ENCODE measurements at regions not wholly inside any gene's neighbourhood (a gene's known extent, or its start where the extent isn't known, plus 50 kb on each side); places are given as distances from the start of the nearest gene placed in this dataset.

DNA sequence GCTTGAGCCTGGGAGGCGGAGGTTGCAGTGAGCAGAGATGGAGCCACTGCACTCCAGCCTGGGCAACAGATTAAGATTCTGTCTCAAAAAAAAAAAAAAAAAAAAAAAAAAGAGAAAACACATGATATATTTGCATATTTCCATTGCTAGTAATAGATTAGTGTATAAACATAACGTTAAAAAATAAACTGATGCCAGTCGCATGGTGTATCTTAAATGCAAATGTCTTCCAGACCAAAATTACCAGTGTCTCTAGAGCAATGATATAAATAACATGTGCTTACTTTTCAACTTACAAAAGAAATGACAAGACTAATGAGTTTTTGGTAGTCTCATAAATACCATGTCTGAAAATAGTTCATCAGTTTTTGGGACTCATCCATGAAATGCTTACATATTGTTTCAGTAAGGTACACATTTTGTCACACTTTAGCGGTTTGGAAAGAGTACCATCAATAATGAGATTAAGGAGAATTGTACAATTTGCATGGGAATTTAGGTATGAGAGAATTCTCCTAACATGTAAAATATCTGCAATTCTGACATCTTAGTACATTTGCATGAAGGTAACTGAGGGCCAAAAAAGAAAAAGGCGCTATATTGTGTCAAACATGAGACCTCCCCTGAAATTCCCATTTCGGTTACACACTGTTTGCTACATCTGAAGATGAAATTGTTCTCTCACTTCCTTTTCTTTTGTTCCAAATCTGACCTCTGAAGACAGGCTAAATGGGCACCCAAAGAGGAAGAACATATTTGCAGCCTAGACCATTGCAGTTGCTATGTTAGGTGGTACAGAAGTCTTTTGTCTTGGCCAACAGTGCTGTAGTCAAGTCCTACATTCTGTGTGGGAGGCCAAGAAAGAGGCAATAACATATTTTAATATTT, 51.5 kb upstream of the PIP4K2A start:
- peak; percentile 53 to 78 (median 67) for DNase-seq

DNA sequence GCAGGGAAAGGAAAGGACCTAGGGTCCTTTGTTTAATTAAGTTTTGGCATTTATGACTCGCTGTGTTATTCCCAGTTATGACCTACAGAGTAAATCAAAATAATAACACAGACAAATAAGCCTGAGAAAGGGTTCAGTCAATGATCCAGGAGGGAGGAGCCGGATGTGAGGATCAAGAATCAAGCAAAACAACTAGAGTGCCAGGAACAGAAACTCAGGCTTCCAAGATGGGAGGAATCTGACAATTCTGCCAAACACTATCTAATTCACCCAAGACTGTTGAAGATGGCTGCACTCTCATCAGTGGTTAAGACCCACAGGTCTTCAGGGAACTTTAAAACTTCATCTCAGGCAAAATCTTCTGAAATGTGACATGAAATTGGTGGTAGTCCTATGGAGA, 50.3 kb upstream of the PIP4K2A start:
- DNase-seq: no peak

All from suppressor macrophage treated with lipopolysaccharide for 1 hour (primary cell).